Fibroblast of peridontal ligament (primary cell): ENCODE measurements at regions not wholly inside any gene's neighbourhood (a gene's known extent, or its start where the extent isn't known, plus 50 kb on each side); places are given as distances from the start of the nearest gene placed in this dataset.

Source experiments
- DNase-seq: peaks from one replicate; pipeline ENCODE4 v3.0.0-alpha.2; 2010; ENCODE audit errors: extremely low read depth

- no peak for DNase-seq
These were observed 214.3 kb downstream of the MYCN start for GRCh38 chr2:16154501-16155280.

DNA sequence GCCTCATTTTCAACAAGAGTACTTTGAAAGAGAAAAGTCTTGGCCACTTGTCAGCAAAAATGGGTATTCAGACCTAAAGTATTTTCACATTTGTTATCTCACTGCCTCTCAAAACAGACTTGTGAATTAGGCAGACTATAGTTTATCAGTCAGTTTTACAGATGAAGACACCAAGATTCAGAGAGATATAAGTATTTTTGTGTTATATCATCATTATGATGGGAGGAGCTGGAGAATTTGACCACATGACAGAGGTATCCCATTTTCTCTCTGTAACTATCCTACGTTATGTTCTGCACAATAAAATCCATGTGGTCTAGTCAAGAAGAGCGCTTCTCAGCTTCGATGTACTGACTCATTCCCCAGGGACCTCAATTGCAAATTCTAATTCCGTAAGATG, 213.7 kb downstream of the MYCN start:
- DNase-seq = no peak

- no peak for DNase-seq
These were observed 213.3 kb downstream of the MYCN start for GRCh38 chr2:16153754-16154035.

DNA sequence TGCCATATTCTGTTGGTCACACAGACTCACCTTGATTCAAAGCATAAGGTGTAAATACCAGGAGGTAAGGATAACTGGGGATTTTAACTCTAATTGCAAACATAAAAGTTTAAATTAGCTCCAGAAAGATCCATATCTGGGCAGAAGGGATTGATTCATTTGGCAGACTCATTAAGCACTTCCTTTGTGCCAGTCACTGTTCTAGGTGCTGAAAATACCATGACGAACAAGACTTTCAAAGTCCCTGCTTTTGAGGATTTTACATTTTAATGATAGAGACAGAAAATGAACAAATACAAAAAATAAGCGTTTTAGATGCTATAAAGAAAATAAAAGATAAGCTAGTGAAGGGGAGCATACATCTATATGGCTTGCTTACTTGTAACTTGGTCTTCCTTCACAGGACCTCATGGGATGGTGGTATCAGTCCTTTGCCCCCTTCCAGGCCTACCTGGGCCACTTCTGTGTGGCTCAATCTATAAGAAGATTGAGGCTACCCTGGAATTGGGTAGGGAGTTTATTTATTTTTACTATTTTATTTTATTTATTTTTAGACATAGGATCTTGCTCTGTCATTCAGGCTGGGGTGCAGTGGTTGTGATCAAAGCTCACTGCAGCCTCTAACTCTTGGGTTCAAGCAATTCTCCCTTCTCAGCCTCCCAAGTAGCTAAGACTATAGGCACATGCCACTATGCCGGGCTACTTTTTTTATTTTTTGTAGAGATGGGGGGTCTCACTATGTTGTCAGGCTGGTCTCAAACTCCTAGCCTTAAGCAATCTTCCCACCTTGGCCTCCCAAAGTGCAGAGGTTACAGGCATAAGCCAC, 212.8 kb downstream of the MYCN start:
- DNase-seq = no peak

GRCh38 chr2:16152071-16152927, 211.9 kb downstream of the MYCN start:
- no peak for DNase-seq

DNA sequence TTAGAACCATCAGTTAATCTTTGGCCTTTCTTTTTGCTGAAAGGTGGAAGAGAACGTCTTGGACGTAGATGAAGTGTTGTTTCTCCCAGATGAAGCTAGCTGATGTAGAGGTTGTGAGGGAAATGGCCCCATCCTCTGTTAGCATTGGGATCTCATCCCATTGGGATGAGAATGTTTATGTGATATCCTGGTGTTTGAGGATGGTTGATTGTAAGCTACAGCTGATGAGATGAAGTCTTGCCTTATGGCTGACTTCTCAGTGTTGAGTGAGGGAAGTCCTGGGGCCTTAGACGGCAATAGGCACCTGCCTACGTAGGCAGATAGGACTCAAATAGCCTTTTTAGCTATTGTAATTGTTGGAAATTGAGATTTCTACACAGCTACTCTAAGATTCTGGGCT, 211.3 kb downstream of the MYCN start:
- no peak for DNase-seq

- DNase-seq = no peak
These were observed 210.9 kb downstream of the MYCN start for GRCh38 chr2:16151281-16151570.

DNA sequence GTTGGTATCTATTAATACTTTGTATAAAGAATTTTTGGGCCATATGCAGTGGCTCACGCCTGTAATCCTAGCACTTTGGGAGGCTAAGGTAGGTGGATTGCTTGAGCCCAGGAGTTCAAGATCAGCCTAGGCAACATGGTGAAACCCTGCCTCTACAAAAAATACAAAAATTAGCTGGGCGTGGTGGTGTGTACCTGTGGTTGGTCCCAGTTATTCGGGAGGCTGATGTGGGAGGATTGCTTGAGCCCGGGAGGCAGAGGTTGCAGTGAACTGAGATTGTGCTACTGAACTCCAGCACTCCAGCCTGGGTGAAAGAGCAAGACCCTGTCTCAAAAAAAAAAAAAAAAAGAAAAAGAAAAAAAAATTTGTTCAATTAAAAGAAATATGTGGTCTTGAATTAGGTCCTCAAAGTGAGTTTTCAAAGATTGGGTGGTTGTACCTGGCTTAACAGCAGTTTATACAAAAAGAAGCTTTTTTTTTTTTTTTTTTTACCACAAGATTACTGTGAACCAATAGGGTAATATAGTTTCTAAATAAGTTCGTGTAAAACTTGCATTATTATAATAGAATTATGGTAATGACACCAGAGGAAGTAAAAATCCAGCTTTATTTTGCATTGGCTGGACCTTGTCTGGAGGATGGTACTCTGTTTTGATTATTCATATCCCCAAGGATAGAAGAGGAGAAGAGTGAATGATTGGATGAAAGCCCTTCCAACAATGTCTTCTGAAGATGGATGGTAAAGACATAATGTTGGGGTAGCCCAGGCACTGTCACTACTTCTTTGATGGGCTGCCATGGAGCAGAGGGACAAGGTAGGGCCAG, 210.3 kb downstream of the MYCN start:
- no peak for DNase-seq

- no peak for DNase-seq
These were observed 209.2 kb downstream of the MYCN start for GRCh38 chr2:16149349-16150243.

DNA sequence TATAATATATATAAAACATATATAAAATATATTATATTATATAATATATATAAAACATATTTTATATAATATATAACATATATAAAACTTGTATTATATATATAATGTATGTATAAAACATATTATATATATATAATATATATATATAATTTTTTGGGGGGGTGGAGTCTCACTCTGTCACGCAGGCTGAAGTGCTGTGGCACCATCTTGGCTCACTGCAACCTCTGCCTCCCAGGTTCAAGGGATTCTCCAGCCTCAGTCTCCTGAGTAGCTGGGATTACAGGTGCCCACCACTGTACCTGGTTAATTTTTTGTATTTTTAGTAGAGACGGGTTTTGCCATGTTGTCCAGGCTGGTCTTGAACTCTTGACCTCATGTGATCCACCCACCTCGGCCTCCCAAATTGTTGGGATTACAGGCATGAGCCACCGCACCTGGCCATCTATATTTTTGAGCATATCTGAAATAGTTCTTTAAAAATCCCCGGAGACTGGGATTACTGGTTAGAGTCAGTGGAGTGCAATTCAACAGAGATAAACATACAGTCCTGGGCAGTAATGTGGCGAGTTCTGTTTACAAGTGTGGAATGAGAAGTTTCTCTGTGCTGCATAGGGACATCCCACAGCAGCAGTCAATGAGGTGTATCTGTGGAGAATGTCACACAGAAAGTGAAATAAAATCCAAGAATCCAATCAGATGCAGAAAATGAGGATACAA, 208.4 kb downstream of the MYCN start:
- no peak for DNase-seq

- no peak for DNase-seq
These were observed 202.3 kb downstream of the MYCN start for GRCh38 chr2:16142383-16143361.

GRCh38 chr2:16141641-16141921, 201.2 kb downstream of the MYCN start:
- DNase-seq = no peak

DNA sequence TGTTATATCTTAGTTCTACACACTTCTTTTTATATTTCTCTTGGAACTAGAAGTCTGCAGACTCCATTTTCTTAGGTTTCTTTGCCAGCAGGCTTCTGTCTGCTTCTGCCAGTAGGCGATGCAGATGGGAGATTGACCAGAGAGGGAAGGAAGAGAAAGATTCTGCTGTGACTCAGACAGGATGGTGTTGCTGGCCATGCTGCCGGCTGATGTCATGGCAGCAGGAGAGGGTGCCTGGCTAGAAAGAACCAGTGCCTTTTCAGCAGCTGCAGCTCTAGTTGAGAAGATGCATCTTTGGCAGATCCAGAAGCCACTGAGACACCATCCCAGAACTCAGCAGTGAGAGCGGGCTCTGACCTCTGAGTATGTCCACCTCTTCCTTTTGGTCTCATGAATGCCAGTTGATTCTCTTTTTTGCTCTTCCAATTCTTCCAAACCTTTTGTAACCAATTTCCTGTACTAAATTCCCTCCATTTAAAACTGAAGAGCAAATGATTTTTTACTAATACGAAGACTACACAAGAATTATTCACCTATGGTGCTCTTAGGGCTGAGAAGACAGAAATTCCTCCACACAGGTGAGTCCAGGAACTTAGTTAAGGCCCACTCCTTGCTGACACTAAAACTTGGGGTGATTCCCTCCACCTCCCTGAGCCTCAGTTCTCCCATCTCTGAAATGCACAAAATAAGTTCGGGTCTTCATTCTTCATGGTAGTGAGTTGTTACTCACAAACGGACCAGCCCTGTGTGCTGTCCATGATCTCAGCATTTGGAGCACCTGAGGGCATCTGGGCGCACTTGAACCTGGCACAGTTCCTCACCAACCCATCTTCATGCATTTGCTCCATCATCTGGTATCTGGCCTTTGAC, 200.7 kb downstream of the MYCN start:
- DNase-seq = no peak

DNA sequence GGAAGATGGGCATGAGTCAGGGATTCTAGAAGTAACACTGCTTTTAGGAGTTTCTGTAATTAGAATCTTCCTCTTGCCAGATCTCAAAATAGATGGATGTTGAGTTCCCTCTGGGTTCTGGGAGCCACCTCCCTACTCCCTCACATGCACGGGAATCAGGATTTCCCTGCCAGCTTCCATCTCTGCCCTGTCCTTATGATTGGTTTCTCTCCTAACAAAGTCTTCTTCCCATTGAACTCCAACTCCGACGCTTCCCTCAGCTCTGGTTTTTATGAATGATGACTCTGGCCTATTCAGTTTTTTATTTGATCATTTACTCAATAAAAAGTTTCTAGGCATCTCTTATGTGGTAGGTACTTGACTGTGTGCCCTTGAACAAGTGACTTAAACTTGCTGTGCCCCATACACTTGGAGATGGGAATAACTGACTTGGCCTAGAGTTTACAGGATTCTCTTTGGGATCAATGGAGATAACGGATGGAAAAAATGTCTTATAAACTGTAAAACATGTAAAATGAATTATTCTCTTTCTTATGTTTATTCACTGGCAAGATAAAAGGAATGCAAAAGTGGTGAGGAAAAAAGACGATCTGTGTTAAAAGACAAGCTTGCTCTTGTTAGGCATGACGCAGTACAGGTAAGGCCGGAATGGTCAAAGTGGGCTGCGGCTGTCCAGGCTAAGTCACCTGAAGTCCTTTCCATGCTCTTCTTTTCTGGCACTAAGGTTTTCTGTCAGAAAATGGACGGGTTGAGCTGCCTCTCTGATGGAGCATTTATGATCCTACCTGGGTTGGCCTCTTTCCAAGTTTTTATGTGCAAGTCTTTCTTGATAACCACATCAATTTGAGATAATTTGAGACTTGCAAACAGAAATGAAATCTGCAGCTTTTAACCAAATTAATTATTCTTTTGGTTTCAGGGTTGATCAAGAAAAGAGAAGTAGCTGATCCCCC, 199.6 kb downstream of the MYCN start:
- DNase-seq = no peak

GRCh38 chr2:16138811-16139662, 198.7 kb downstream of the MYCN start:
- DNase-seq = no peak
